PC-3 (cell line): ENCODE measurements at regions not wholly inside any gene's neighbourhood (a gene's known extent, or its start where the extent isn't known, plus 50 kb on each side); places are given as distances from the start of the nearest gene placed in this dataset.

ENCODE experiments used
- ATAC-seq: fragments of 200-7000 bp; cut with Tn5 transposase; 2 replicates; pipeline ENCODE4 v1.9.1; 2020; ENCODE audit warnings: mild to moderate bottlenecking, moderate library complexity
- BruUV-seq: library from RNA; stranded (reverse); fragments of 400-500 nt; replicated peaks from 2 replicates; lab custom pipeline; 2021; lab: Mats Ljungman, UMichigan
- CTCF ChIA-PET: fragments of 300-600 bp; sonication (Branson Sonifier 250); formaldehyde crosslinking; loops from one replicate; lab custom pipeline; 2022; ENCODE audit warnings: antibody characterized with exemption; lab: Charles Lee
- POLR2A ChIA-PET: fragments of 300-600 bp; sonication (Branson Sonifier 250); formaldehyde crosslinking; loops from one replicate; lab custom pipeline; 2022; ENCODE audit warnings: antibody characterized with exemption; ENCODE audit not compliant: unreplicated experiment; lab: Charles Lee
- DNase-seq: peaks from one replicate; pipeline ENCODE4 v3.0.0-alpha.2; 2015
- H2AFZ ChIP-seq: fragments of 300-600 bp; sonication (generic); 2 replicates; pipeline ENCODE4 v1.6.0; 2016; ENCODE audit warnings: antibody characterized with exemption, low read length
- H3F3A ChIP-seq: fragments of 300-600 bp; sonication (generic); one replicate; pipeline ENCODE4 v1.6.0; 2017; ENCODE audit warnings: antibody characterized with exemption, low read length, control low read depth, mild to moderate bottlenecking; ENCODE audit not compliant: unreplicated experiment
- H3K27ac ChIP-seq: fragments of 300-600 bp; sonication (generic); 2 replicates; pipeline ENCODE4 v1.5.1; 2016; ENCODE audit warnings: mild to moderate bottlenecking, low read length
- H3K27me3 ChIP-seq: fragments of 300-600 bp; sonication (generic); 2 replicates; pipeline ENCODE4 v1.6.1; 2016; ENCODE audit warnings: low read length, mixed read lengths
- H3K36me3 ChIP-seq: fragments of 300-600 bp; sonication (generic); 2 replicates; pipeline ENCODE4 v1.6.1; 2016; ENCODE audit warnings: low read depth, mixed run types, low read length, mixed read lengths
- H3K4me1 ChIP-seq: fragments of 300-600 bp; sonication (generic); 2 replicates; pipeline ENCODE4 v1.5.1; 2016; ENCODE audit warnings: low read length; ENCODE audit not compliant: insufficient read depth
- H3K4me2 ChIP-seq: fragments of 300-600 bp; sonication (generic); 2 replicates; pipeline ENCODE4 v1.6.0; 2016; ENCODE audit warnings: low read length
- H3K4me3 ChIP-seq: fragments of 300-600 bp; sonication (generic); 2 replicates; pipeline ENCODE4 v1.5.1; 2016; ENCODE audit warnings: mild to moderate bottlenecking, low read length, mixed read lengths
- H3K79me2 ChIP-seq: fragments of 300-600 bp; sonication (generic); 2 replicates; pipeline ENCODE4 v1.6.1; 2017; ENCODE audit warnings: low read length, mixed read lengths
- H3K9ac ChIP-seq: fragments of 300-600 bp; sonication (generic); 2 replicates; pipeline ENCODE4 v1.6.0; 2016; ENCODE audit warnings: mild to moderate bottlenecking, low read length
- H3K9me2 ChIP-seq: fragments of 300-600 bp; sonication (generic); replicated peaks from 2 replicates; pipeline ENCODE4 v1.6.1; 2016; ENCODE audit warnings: mixed run types, low read length, mixed read lengths
- H3K9me3 ChIP-seq: fragments of 300-600 bp; sonication (generic); 2 replicates; pipeline ENCODE4 v1.6.1; 2016; ENCODE audit warnings: low read length, mixed read lengths
- H4K20me1 ChIP-seq: fragments of 300-600 bp; sonication (generic); 2 replicates; pipeline ENCODE4 v1.6.1; 2016; ENCODE audit warnings: low read length, mixed read lengths
- CTCF ChIP-seq: fragments of 300-600 bp; sonication (generic); conservative IDR thresholded peaks from 2 replicates; pipeline ENCODE4 v1.5.1; 2017; ENCODE audit warnings: antibody characterized with exemption, low read depth, mild to moderate bottlenecking, low read length
- EZH2 ChIP-seq: fragments of 300-600 bp; sonication (generic); IDR thresholded peaks from one replicate; pipeline ENCODE4 v1.6.1; 2017; ENCODE audit warnings: antibody characterized with exemption, mild to moderate bottlenecking, low read length; ENCODE audit not compliant: unreplicated experiment
- EZH2phosphoT487 ChIP-seq: fragments of 300-600 bp; sonication (generic); IDR thresholded peaks from 2 replicates; pipeline ENCODE4 v1.6.1; 2018; ENCODE audit warnings: mild to moderate bottlenecking, antibody characterized with exemption, low read length, borderline replicate concordance
- intact Hi-C: fragments of 100-400 bp; cut with micrococcal nuclease; formaldehyde crosslinking; loops from 2 replicates; pipeline ENCODE4 v1.9.0; 2023

DNA sequence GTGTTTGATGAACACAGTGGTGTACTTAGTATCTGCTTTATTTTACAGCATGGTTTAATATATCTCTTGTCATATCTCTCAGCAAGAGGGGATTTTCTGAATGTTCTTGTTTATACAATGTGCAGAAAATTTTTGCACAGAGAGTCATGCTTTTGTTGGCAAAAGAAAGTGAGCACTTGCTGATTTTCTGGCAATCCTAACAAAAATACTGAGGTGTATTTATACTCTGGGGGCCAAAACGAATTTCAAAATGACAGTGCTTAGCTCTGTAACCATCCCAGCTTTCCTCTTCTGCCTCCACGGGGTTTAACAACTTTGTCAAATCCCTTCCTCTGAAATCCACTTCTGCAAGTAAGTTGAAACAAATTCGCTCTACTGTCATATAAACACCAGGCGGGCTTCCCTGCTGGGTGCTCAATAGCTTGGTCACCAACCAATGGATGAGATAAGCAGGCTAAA, 169.2 kb downstream of the NOC3L start:
- DNase-seq (no peak), ATAC-seq (no peak)
- H3K4me1 ChIP-seq = peaks cover 10% of the 10 kb centered on the region; the same call in 1 of the 2 replicates
- ChIA-PET CTCF (no interaction called here), POLR2A (no interaction called here)
- TF ChIP-seq EZH2phosphoT487 (no peak), EZH2 (no peak)
- no peak overlapping the region for H3K9ac ChIP-seq
- no peaks in the 10 kb centered on the region for H3K36me3 ChIP-seq
- intact Hi-C loops = no loop called here
- no peak overlapping the region for H3K4me2 ChIP-seq
- no TSS peak for BruUV-seq
- H3K79me2 ChIP-seq = no peaks in the 10 kb centered on the region
- H3F3A ChIP-seq = no peaks in the 10 kb centered on the region
- H2AFZ ChIP-seq = no peak overlapping the region
- no peaks in the 10 kb centered on the region for H3K9me2 ChIP-seq
- no peaks in the 10 kb centered on the region for H4K20me1 ChIP-seq
- H3K4me3 ChIP-seq = no peak overlapping the region
- H3K9me3 ChIP-seq = no peaks in the 10 kb centered on the region
- no peak overlapping the region for H3K27ac ChIP-seq
- H3K27me3 ChIP-seq = no peaks in the 10 kb centered on the region

DNA sequence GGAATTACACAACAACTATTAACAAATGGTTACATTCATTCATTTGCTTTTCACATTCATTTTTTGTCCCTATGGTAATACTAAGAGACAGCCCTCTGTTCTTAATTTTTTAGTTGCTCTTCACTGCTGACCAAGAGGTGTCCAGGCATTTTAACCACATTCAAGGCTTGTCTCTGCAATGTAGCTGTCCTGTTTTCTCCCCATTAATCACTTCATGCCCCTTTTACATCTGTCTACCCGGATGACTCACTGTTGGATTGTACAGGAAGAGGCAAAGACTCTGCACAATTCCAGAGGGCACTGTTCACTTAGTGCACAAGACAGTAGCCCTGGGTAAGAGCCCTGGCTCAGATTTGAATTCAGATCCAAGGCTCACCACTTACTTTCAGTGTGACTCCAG, 168.5 kb downstream of the NOC3L start:
- BruUV-seq = no TSS peak
- no peaks in the 10 kb centered on the region for H4K20me1 ChIP-seq
- POLR2A ChIA-PET = no interaction called here
- no peak overlapping the region for H3K9ac ChIP-seq
- DNase-seq = peak; percentile 35
- no peak overlapping the region for H3K4me3 ChIP-seq
- H2AFZ ChIP-seq = no peak overlapping the region
- H3K9me2 ChIP-seq = no peaks in the 10 kb centered on the region
- CTCF ChIA-PET = no interaction called here
- H3K4me2 ChIP-seq = no peak overlapping the region
- ATAC-seq = peak; percentile 65
- no peaks in the 10 kb centered on the region for H3K9me3 ChIP-seq
- H3K36me3 ChIP-seq = no peaks in the 10 kb centered on the region
- H3K79me2 ChIP-seq = no peaks in the 10 kb centered on the region
- TF ChIP-seq CTCF (peak; percentile 23; the same call in 1 of the 2 replicates), EZH2 (no peak)
- H3K27ac ChIP-seq = no peak overlapping the region
- H3K4me1 ChIP-seq = peaks cover 12% of the 10 kb centered on the region
- H3F3A ChIP-seq = no peaks in the 10 kb centered on the region
- intact Hi-C loops = no loop called here
- no peaks in the 10 kb centered on the region for H3K27me3 ChIP-seq

DNA sequence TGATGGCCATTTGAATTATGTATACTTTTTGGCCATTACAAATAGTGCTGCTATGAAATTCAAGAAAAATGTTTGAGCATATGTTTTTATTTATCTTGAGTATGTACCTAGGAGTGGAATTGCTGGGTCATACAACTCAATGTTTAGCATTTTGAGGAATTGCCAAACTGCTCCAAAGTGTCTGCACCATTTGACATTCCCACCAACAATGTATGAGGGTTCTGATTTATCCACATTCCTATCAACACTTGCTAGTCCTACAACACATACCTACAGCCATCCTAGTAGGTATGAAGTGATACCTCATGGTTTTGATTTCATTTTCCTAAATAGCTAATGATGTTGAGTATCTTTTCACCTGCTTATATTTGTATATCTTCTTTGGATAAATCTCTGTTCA, 165.5 kb downstream of the NOC3L start:
- no peak overlapping the region for H3K9ac ChIP-seq
- no peak overlapping the region for H3K4me3 ChIP-seq
- ChIA-PET CTCF (no interaction called here), POLR2A (no interaction called here)
- H3K4me1 ChIP-seq = peaks cover 18% of the 10 kb centered on the region
- no peaks in the 10 kb centered on the region for H3K79me2 ChIP-seq
- no peak overlapping the region for H3K4me2 ChIP-seq
- DNase-seq (no peak), ATAC-seq (no peak)
- intact Hi-C loops = no loop called here
- no peak overlapping the region for H2AFZ ChIP-seq
- no TSS peak for BruUV-seq
- H3K27ac ChIP-seq = no peak overlapping the region
- no peaks in the 10 kb centered on the region for H3K9me3 ChIP-seq
- no peaks in the 10 kb centered on the region for H3K36me3 ChIP-seq
- H3F3A ChIP-seq = no peaks in the 10 kb centered on the region
- TF ChIP-seq CTCF = no peak
- TF ChIP-seq EZH2 = no peak
- no peak for TF ChIP-seq EZH2phosphoT487
- no peaks in the 10 kb centered on the region for H3K9me2 ChIP-seq
- H3K27me3 ChIP-seq = no peaks in the 10 kb centered on the region
- H4K20me1 ChIP-seq = no peaks in the 10 kb centered on the region
